Prostate gland (tissue), 2 donors: ENCODE measurements at regions not wholly inside any gene's neighbourhood (a gene's known extent, or its start where the extent isn't known, plus 50 kb on each side); places are given as distances from the start of the nearest gene placed in this dataset.

ENCODE experiments used
- DNase-seq: peaks from one replicate; pipeline ENCODE4 v3.0.0-alpha.2; 2019; ENCODE audit warnings: low spot score
- H3K27ac ChIP-seq, 2 donors: fragments of 200-600 bp; sonication (generic); 2 replicates each; pipeline ENCODE4 v1.5.1; 2017 to 2019
- H3K27me3 ChIP-seq: fragments of 200-600 bp; sonication (generic); replicated peaks from 2 replicates; pipeline ENCODE4 v1.5.1; 2019; ENCODE audit not compliant: insufficient read depth
- H3K36me3 ChIP-seq, 2 donors: fragments of 200-600 bp; sonication (generic); 1 replicate in 1 of 2; 2 replicates in 1 of 2; pipeline versions ENCODE4 v1.5.1 to v1.8.1; 2017 to 2019
- H3K4me1 ChIP-seq: fragments of 200-600 bp; sonication (generic); replicated peaks from 2 replicates; pipeline ENCODE4 v1.5.1; 2019
- H3K4me3 ChIP-seq, 2 donors: fragments of 200-600 bp; sonication (generic); 2 replicates each; pipeline ENCODE4 v1.5.1; 2017 to 2019
- H3K9me3 ChIP-seq: fragments of 200-600 bp; sonication (generic); 2 replicates; pipeline ENCODE4 v1.5.1; 2017
- CTCF ChIP-seq, 4 experiments: fragments of 200-600 bp in 2 of 4; fragments of 450-650 bp in 2 of 4; sonication (generic) in 2 of 4; IDR thresholded peaks; 1 replicate in 3 of 4; 2 replicates in 1 of 4; pipeline ENCODE4 v1.5.1; 2016 to 2019; ENCODE audit warnings: antibody characterized with exemption in 4 of 4, mild to moderate bottlenecking in 2 of 4, moderate library complexity in 2 of 4
- POLR2A ChIP-seq: fragments of 450-650 bp; IDR thresholded peaks from one replicate; pipeline ENCODE4 v1.6.1; 2016; ENCODE audit warnings: antibody characterized with exemption, mild to moderate bottlenecking
- POLR2AphosphoS5 ChIP-seq: sonication (generic); formaldehyde crosslinking; IDR thresholded peaks from one replicate; pipeline ENCODE4 v1.6.1; 2017; ENCODE audit warnings: antibody characterized with exemption
- WGBS: methylation state at CpG from one replicate; pipeline ENCODE4 v1.1.5; 2018; 5-methylcytosine and 5-hydroxymethylcytosine counted together
- intact Hi-C: fragments of 100-400 bp; cut with DNase I; formaldehyde crosslinking; loops from one replicate; pipeline ENCODE4 v1.14.2; 2022

- no peaks in the 10 kb centered on the region for H3K9me3 ChIP-seq
- no peak for DNase-seq
- WGBS: 90% methylated on average over 5 of the region's 5 CpGs
- H3K4me3 ChIP-seq: no peak overlapping the region
- intact Hi-C loops: loop anchor here (10.0 kb wide), 1 partner anchor 180 kb away; no protein-coding TSS in a partner anchor
- TF ChIP-seq POLR2A (no peak), POLR2AphosphoS5 (no peak), CTCF (IDR thresholded peaks at IDR 0.05) (no peak)
- no peaks in the 10 kb centered on the region for H3K4me1 ChIP-seq
- H3K27me3 ChIP-seq: no peaks in the 10 kb centered on the region
- no peak overlapping the region for H3K27ac ChIP-seq
- H3K36me3 ChIP-seq: no peaks in the 10 kb centered on the region
Measured at GRCh38 chr1:115184951-115185331, 95.6 kb upstream of the TSPAN2 start.

- H3K36me3 ChIP-seq: no peaks in the 10 kb centered on the region
- intact Hi-C loops: loop anchor here (10.0 kb wide), 1 partner anchor 180 kb away; no protein-coding TSS in a partner anchor
- no peak overlapping the region for H3K27ac ChIP-seq
- TF ChIP-seq POLR2AphosphoS5: no peak
- TF ChIP-seq CTCF (IDR thresholded peaks at IDR 0.05): no peak
- TF ChIP-seq POLR2A: no peak
- no peaks in the 10 kb centered on the region for H3K27me3 ChIP-seq
- no peak for DNase-seq
- 40% methylated on average over 5 of the region's 5 CpGs for WGBS
- no peaks in the 10 kb centered on the region for H3K9me3 ChIP-seq
- H3K4me1 ChIP-seq: no peaks in the 10 kb centered on the region
- H3K4me3 ChIP-seq: no peak overlapping the region
Measured at GRCh38 chr1:115184260-115184950, 95.1 kb upstream of the TSPAN2 start.

- H3K36me3 ChIP-seq: no peaks in the 10 kb centered on the region
- intact Hi-C loops: loop anchor here (10.0 kb wide), 1 partner anchor 181 kb away; no protein-coding TSS in a partner anchor
- WGBS: 39% methylated on average over 8 of the region's 8 CpGs
- no peak overlapping the region for H3K27ac ChIP-seq
- H3K4me1 ChIP-seq: no peaks in the 10 kb centered on the region
- TF ChIP-seq POLR2A: no peak
- TF ChIP-seq CTCF (IDR thresholded peaks at IDR 0.05): no peak
- TF ChIP-seq POLR2AphosphoS5: no peak
- H3K27me3 ChIP-seq: no peaks in the 10 kb centered on the region
- DNase-seq: no peak
- no peaks in the 10 kb centered on the region for H3K9me3 ChIP-seq
- no peak overlapping the region for H3K4me3 ChIP-seq
Measured at GRCh38 chr1:115183721-115184259, 94.5 kb upstream of the TSPAN2 start.

GRCh38 chr1:115183158-115183557, 93.9 kb upstream of the TSPAN2 start:
- WGBS: 92% methylated on average over 6 of the region's 6 CpGs
- TF ChIP-seq POLR2AphosphoS5 (no peak), CTCF (IDR thresholded peaks at IDR 0.05) (no peak), POLR2A (no peak)
- H3K36me3 ChIP-seq: no peaks in the 10 kb centered on the region
- H3K4me1 ChIP-seq: no peaks in the 10 kb centered on the region
- DNase-seq: no peak
- no peaks in the 10 kb centered on the region for H3K9me3 ChIP-seq
- no peak overlapping the region for H3K27ac ChIP-seq
- intact Hi-C loops: loop anchor here (10.0 kb wide), 1 partner anchor 182 kb away; no protein-coding TSS in a partner anchor
- no peak overlapping the region for H3K4me3 ChIP-seq
- no peaks in the 10 kb centered on the region for H3K27me3 ChIP-seq
